HG02798 (cell line): ENCODE measurements at regions not wholly inside any gene's neighbourhood (a gene's known extent, or its start where the extent isn't known, plus 50 kb on each side); places are given as distances from the start of the nearest gene placed in this dataset.
"Not testable (repeated sequence)": the region's sequence is repeated elsewhere in the genome, so short reads cannot be mapped to it uniquely, and the experiment has no call there.

Source experiments
- ATAC-seq: cut with Tn5 transposase; IDR thresholded peaks from one replicate; pipeline ENCODE4 v1.9.1; 2021; ENCODE audit warnings: mild to moderate bottlenecking; ENCODE audit not compliant: unreplicated experiment, poor library complexity

- ATAC-seq, result no peak
These were observed 930.3 kb upstream of the C9orf72 start for GRCh38 chr9:28503573-28503972.

- ATAC-seq, result no peak
These were observed 945.2 kb upstream of the C9orf72 start for GRCh38 chr9:28518439-28518838.

GRCh38 chr9:28524309-28524708 lies 951.0 kb upstream of the C9orf72 start:
- not testable (repeated sequence) for ATAC-seq

- no peak for ATAC-seq
These were observed 954.8 kb upstream of the C9orf72 start for GRCh38 chr9:28528049-28528448.

GRCh38 chr9:28538132-28538531 lies 964.9 kb upstream of the C9orf72 start:
- ATAC-seq, result no peak

- ATAC-seq, result no peak
These were observed 966.3 kb upstream of the C9orf72 start for GRCh38 chr9:28539434-28540070.

- no peak for ATAC-seq
These were observed 969.6 kb upstream of the C9orf72 start for GRCh38 chr9:28542928-28543327.

GRCh38 chr9:28547527-28547926 lies 974.2 kb upstream of the C9orf72 start:
- ATAC-seq, result no peak

- ATAC-seq, result no peak
These were observed 990.1 kb upstream of the C9orf72 start for GRCh38 chr9:28563291-28563934.

GRCh38 chr9:28583832-28584231 lies 1010.6 kb upstream of the C9orf72 start:
- ATAC-seq, result no peak

GRCh38 chr9:28584542-28584941 lies 1011.3 kb upstream of the C9orf72 start:
- no peak for ATAC-seq

GRCh38 chr9:28587052-28587451 lies 1013.8 kb upstream of the C9orf72 start:
- no peak for ATAC-seq

- no peak for ATAC-seq
These were observed 1025.1 kb upstream of the C9orf72 start for GRCh38 chr9:28598408-28598807.

- no peak for ATAC-seq
These were observed 1026.9 kb upstream of the C9orf72 start for GRCh38 chr9:28600226-28600625.

- ATAC-seq, result no peak
These were observed 1034.6 kb upstream of the C9orf72 start for GRCh38 chr9:28607843-28608242.

GRCh38 chr9:28610339-28610738 lies 1037.1 kb upstream of the C9orf72 start:
- no peak for ATAC-seq

GRCh38 chr9:28616310-28616709 lies 1043.0 kb upstream of the C9orf72 start:
- ATAC-seq, result no peak

- no peak for ATAC-seq
These were observed 1046.7 kb upstream of the C9orf72 start for GRCh38 chr9:28620011-28620410.

- no peak for ATAC-seq
These were observed 1047.4 kb upstream of the C9orf72 start for GRCh38 chr9:28620661-28621060.

- no peak for ATAC-seq
These were observed 1051.5 kb upstream of the C9orf72 start for GRCh38 chr9:28624771-28625170.

GRCh38 chr9:28628031-28628430 lies 1054.8 kb upstream of the C9orf72 start:
- no peak for ATAC-seq

- ATAC-seq, result no peak
These were observed 1075.4 kb upstream of the C9orf72 start for GRCh38 chr9:28648723-28649122.
